ENCODE measurements at regions not wholly inside any gene's neighbourhood (a gene's known extent, or its start where the extent isn't known, plus 50 kb on each side); places are given as distances from the start of the nearest gene placed in this dataset.

DNA sequence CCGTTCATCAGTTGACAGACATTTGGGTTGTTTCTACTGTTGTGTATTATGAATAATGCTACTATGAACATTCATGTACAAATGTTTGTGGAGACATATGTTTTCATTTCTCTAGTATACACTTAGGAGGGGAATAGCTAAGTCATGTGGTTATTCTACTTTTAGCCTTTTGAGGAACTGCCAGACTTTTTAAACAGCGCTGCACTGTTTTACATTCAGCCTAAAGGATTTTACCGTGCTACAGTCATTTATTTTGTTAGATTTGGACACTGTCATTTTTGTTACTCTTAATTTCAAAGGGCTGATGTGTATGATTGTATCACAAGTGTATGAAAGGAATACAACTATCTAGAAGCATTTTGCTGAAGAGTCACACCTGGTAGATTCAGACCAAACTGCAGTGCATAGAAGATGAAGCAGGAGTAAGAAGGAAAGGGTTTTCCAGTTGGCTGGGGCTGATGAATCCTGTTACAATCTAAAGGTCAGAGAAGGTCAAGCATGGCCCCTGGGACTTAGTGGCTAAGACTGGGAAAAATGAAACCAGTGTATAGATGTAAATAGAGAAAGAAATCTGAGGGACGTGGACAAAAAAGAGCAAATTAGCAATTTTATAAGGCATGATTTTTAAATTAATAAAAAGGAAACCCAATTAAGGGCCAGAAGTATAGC is 509.7 kb downstream of the PSAT1 start:
- H3K27me3 ChIP-seq: no peaks in the 10 kb centered on the region
- H3K36me3 ChIP-seq: no peaks in the 10 kb centered on the region
- H3K27ac ChIP-seq: no peak overlapping the region
- DNase-seq (ENCODE audit: low spot score): no peak
- H3K4me1 ChIP-seq: no peaks in the 10 kb centered on the region
- no peak for TF ChIP-seq CTCF (IDR thresholded peaks at IDR 0.05)
- H3K9me3 ChIP-seq: no peaks in the 10 kb centered on the region
- H3K4me3 ChIP-seq: no peak overlapping the region

DNA sequence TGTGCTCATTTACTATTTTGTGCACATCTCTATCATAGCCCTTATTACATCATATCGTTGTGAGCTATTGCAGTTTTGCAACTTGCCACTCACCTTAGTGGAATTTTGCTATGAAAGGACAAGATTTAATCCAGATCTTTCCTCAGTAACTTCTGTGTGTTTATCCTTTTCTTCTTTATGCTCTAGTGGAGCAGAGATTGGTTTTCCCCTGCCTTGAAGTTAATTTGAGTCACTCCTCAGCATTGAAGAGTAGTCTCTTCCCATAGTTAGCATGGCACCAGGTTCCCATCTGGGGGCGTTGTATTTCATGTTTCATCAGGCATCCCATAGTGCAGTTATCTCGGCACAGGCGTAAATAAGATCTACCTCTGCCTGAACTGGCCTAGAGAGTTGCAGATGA is 510.4 kb downstream of the PSAT1 start:
- Histone ChIP-seq H3K36me3 (no peaks in the 10 kb centered on the region), H3K4me3 (no peak overlapping the region), H3K9me3 (no peaks in the 10 kb centered on the region), H3K27me3 (no peaks in the 10 kb centered on the region), H3K27ac (no peak overlapping the region), H3K4me1 (no peaks in the 10 kb centered on the region)
- no peak for TF ChIP-seq CTCF (IDR thresholded peaks at IDR 0.05)
- no peak for DNase-seq (ENCODE audit: low spot score)

- DNase-seq (ENCODE audit: low spot score): no peak
- Histone ChIP-seq H3K27me3 (no peaks in the 10 kb centered on the region), H3K4me3 (no peak overlapping the region), H3K9me3 (no peaks in the 10 kb centered on the region), H3K36me3 (no peaks in the 10 kb centered on the region), H3K27ac (no peak overlapping the region), H3K4me1 (no peaks in the 10 kb centered on the region)
- TF ChIP-seq CTCF (IDR thresholded peaks at IDR 0.05): no peak
Observed at GRCh38 chr9:78808048-78808447, 511.1 kb downstream of the PSAT1 start.

GRCh38 chr9:78811622-78812276 is 514.8 kb downstream of the PSAT1 start:
- no peaks in the 10 kb centered on the region for H3K36me3 ChIP-seq
- no peak for TF ChIP-seq CTCF (IDR thresholded peaks at IDR 0.05)

DNA sequence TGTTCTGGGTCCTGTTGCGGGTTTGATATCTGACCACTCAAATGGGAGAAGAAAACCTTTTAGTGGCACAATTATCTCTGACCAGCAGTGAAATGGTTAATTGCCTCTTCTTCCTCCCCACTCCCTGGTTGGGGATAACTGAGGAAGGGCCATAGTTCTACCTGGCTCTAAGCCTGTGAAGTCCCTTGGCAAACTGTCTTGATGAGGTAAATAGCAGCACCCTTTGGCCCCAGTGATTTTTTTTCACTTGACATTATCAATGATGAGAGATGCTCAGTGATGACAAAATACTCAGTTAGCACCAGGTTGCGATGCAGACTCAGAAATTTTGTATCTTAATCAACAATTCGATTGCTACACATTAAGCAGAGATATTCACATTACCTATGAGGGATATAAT is 515.7 kb downstream of the PSAT1 start:
- TF ChIP-seq CTCF (IDR thresholded peaks at IDR 0.05): no peak
- Histone ChIP-seq H3K36me3 (no peaks in the 10 kb centered on the region), H3K4me1 (no peaks in the 10 kb centered on the region), H3K4me3 (no peak overlapping the region), H3K27me3 (no peaks in the 10 kb centered on the region), H3K9me3 (peaks cover 0 to 5% of the 10 kb centered on the region in 2 donors), H3K27ac (no peak overlapping the region)
- DNase-seq (ENCODE audit: low spot score): no peak

More at GRCh38 chr9:78811622-78812276, 514.8 kb downstream of the PSAT1 start:
- H3K4me3 ChIP-seq: no peak overlapping the region
- DNase-seq (ENCODE audit: low spot score): no peak
- H3K27me3 ChIP-seq: no peaks in the 10 kb centered on the region
- H3K9me3 ChIP-seq: peaks cover 0 to 5% of the 10 kb centered on the region in 2 donors
- H3K27ac ChIP-seq: no peak overlapping the region
- no peaks in the 10 kb centered on the region for H3K4me1 ChIP-seq
